ENCODE measurements at regions not wholly inside any gene's neighbourhood (a gene's known extent, or its start where the extent isn't known, plus 50 kb on each side); places are given as distances from the start of the nearest gene placed in this dataset.

DNA sequence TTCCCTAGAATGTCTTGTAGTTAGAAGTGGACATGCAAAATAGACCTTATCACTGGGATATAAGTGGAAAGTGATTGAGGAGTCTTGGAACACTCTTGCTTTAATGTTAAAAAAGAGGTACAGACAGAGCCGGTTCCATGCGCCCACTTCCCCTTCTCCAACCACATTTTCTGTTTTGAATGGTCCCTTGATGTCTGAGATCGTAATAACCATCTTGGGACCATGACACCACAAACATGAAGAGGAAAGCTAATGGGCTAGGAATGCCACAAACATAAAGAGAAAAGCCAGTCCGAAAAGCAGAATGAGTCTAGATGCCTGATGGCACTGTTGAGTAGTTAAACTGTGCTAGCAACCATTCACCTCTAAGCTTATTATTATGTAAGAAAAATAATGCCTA, 54.8 kb upstream of the SPON1 start:
- no peak for DNase-seq (ENCODE audit: low read depth in 2 of 2)

DNA sequence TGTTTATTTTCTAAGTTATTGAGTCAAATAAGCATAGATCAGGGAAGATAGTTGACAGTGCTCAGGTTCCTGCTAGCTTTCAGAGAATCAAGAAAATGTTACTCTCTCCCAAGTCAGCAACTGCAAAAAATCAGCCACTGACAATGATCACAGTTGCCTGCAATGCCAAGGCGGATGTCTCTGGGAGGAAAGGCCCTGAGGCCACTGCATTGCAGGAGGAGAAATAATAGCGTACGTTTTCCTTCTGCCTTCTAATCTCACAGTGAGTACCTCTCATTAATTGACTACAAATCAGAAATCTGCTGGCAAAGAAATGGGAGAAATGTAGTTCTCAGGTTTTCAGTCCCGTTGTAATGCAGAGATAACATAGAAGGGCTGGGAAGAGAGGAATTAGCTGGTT, 54.0 kb upstream of the SPON1 start:
- DNase-seq (ENCODE audit: low read depth in 2 of 2) = no peak

Data from dermis microvascular lymphatic vessel endothelial cell (primary cell).